Embryonic facial prominence (tissue), 1 donor: ENCODE measurements at regions not wholly inside any gene's neighbourhood (a gene's known extent, or its start where the extent isn't known, plus 50 kb on each side); places are given as distances from the start of the nearest gene placed in this dataset.

Source experiments
- DNase-seq: peaks from one replicate; pipeline ENCODE4 v3.0.0-alpha.2; 2016; ENCODE audit errors: extremely low spot score

DNA sequence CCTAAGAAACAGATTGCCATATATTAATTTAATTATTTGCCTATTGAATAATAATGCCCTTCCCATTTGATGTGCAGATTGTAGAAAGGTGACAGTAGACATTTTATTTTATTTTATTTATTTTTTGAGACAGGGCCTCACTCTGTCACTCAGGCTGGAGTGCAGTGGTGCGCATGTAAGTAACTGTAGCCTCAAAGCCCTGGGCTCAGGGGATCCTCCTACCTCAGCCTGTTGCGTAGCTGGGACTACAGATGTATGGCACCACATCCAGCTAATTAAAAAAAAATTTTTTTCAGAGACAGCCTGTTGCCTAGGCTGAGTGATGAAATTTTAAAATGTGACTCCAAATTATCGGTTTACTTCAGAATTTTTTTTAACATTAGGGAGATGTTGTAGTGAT lies 1110.0 kb upstream of the EEF2KMT start:
- DNase-seq: no peak

DNA sequence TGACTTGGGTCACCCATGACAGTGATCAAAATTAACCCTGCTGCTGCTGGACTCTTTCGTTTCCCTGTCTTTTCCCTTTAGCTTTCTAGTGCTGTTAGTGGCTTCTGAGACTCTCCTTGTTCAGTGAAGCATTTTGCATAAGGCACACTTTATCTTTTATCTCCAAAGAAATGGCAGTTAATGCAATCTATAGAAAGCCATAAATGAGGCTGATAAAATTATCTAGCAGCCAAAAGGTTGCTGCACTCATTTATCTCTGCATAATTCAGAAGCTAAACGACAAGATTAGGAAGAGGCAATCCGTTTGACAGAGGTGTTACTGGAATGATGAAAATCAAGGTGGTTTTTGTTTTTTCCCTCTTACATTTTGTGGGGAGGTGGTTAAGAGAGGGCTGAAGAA lies 1109.5 kb upstream of the EEF2KMT start:
- DNase-seq: no peak

DNA sequence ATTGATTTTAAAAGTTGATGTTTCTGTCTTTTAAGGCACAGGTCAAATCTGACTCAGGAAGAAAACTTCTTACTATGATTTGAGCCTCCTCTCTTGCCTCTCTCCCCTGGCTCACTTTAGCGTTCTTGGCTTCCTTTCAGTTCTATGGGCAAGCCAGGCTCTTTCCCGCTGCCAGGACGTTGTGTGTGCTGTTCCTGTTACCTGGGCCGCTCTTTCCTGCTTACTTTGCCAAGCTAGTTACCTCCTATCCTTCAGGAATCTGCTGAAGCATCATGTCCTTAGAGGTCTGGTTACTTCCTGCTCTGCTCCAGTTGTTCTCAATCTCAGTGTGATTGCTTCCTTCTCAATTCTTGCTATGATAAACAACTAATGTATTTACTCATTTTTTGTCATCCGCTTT lies 1108.5 kb upstream of the EEF2KMT start:
- no peak for DNase-seq

DNA sequence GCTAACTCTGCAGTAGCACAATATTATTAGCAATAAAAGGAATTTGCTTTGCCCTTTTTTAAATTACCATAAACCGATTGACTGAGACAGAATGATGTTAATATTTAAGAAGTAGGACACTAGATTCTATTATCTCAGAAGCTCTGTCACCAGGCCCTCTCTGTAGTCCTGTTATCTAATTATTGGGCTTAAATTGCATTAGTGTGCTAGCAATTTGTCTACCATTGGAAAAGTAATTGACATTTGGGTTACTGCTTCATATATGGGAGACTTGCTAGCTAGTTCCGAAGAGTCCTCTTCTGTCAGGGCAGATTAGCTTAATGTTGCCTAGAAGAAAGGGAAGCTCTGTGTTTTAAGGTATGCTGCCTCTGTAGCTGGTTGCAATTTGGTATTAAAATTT lies 1107.3 kb upstream of the EEF2KMT start:
- DNase-seq: no peak

DNA sequence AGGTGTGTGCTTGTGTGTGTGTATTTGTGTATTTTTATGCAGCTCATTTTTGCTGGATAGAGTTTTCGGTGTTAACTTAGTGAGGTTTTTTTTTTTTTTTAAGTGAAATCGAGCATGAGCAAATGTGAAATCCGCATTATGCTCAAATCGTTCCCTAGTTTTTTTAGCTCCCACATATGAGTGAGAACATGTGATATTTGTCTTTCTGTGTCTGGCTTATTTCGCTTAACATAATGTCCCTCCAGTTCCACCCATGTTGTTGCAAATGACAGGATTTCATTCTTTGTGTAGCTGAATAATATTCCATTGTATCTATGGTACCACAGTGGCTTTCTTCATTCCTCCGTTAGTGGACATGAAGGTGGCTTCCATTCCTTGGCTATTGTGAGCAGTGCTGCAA lies 1103.3 kb upstream of the EEF2KMT start:
- DNase-seq: no peak

DNA sequence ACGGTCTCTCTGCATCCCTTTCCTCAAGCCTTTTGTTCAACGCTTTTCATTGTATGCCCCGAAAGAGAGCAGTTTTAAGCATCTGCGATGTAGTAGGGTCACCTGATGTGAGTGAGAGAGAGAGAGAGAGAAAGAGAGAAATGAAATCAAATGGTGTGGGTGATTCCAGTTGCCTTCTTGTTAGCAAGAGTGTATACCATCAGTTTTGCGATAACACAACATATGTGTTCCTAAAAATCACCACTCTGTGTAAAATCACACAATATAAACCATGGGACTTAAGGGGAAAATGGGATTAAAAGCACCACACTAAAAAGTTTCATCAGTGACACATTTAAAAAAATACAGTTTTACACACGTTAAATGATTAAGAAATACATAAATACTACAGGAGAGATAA lies 1102.7 kb upstream of the EEF2KMT start:
- no peak for DNase-seq

DNA sequence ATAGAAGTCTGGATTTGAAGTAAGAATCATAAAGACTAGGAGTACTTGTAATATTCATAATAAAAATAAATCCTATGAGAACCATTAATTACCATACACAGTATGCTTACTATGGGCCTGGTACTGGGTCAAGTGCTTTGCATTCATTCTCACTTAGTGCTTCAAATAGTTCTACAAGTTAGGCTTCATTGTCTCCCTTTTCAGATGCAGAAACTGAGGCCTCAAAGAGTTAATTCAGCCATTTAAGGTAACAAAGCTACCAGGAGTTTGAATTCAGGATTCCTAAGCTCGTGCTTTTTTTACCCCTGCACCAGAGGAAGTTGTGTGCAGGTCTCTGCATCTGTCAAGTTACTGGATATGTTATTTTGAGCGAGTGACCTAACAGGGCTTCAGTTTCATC lies 1098.4 kb upstream of the EEF2KMT start:
- DNase-seq: no peak

DNA sequence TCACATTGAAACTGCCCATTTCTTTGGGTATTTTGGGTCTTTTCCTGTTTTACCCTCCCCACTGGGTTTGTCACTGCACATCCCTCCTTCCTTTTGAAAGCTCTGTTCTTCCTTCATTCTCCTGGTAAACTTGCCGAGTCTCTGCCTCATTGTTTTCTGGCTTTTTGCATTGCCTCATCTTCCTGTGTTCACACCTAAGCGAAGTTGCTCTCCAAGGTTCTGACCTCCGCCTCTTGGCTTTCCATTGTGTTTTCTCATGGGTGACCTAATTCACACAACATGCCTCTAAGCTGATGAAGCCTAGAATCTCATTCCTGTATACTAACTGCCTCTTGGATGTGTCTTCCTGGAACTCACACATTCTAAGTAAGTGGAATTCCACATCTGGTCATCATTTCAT lies 1096.1 kb upstream of the EEF2KMT start:
- DNase-seq: no peak

DNA sequence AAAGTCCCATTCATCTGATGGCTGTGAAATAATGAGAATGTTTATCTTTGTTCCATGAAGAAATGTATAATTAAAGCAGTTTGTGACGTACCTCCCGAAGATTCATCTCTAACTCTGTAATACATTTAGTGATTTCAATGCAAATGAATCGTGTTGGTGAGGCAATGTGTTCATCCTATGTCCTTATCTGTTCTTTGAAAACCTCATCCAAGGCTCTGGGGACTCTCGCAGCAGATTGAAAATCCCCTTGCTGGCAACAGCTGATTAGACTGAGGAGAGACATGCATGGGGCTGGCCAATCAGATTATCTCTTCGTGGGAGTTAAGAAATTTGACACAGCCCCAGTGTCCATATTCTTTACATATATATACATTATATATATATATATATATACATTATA lies 1095.4 kb upstream of the EEF2KMT start:
- DNase-seq: no peak

DNA sequence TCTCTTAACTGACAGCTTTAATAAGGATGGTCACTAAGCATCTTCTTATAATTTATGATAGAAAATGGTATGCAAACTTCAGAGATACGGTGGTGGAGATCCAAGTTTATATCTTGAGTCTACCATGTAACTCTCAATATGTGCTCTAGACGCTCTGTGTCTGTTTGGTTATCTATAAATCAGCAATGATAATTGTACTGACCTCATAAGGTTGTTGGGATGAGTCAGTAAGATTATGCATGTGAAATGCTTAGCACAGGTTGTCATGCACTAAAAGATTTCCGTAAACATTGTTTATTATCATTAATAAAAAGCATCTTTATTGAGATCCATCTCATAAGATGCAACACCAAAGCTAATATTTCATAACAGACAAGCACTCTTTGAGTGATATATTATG lies 1094.9 kb upstream of the EEF2KMT start:
- no peak for DNase-seq

DNA sequence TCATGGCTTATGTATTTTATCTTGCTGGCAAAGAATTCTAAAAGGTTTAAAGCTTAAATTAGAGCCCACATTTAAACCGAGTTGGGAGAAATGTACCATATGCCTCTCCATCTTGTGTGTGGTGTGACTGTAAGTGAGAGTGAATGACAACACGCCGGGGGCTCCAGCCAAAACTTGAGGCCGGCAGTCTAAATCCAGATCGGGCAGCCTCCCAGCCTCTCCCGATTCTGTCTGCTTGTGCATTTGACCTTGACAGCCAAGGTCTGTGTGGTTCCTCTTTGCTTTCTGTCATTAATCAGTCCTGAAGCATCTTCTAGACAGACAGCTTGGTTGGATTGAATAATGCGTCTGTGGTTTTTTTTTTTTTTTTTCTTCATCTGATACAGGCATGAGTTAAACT lies 1093.2 kb upstream of the EEF2KMT start:
- no peak for DNase-seq

DNA sequence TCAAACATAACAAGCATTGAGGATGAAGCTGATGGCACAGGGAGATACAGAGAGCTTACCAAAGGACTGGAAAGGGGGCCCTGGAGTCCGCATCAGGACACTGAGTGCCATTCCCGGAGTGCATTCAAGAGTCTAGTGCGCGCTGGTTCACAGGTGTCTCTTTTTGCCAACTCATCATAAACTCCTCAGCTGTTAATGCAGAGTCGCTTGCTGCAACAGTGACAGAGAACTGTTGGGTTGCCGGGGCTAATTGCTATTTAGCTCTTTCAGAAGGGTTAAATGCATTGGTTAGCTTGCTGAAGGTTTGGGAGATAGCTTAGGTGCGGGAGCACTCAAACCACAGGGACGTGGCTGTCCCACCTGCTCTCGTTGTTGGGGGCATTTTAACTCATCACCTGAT lies 1091.6 kb upstream of the EEF2KMT start:
- DNase-seq: no peak

DNA sequence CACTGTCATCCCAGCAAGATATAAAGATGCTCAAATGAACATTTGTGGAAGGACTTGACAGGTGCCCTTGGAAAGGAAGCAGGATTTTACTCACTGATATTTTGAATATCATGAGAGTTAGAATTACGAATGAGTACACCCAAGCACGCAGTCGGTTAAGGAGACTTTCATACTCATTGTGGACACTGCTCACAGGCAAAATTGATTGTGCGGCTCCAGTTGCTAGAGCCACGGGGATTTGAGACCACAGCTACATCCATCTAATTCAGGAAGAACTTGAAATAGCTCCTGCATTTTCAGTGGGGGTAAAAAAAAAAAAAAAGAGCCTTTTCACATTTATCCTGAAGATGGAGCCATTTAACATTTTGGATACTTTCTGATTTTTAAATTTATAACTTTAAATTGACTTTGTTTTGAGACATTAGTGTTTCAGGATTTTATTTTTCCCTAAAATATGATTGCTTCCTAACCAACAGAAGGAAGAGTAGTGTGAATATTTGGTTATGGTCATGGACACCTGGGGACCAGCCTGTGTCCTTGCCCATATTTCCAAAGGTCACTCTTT lies 1080.1 kb upstream of the EEF2KMT start:
- DNase-seq: no peak

DNA sequence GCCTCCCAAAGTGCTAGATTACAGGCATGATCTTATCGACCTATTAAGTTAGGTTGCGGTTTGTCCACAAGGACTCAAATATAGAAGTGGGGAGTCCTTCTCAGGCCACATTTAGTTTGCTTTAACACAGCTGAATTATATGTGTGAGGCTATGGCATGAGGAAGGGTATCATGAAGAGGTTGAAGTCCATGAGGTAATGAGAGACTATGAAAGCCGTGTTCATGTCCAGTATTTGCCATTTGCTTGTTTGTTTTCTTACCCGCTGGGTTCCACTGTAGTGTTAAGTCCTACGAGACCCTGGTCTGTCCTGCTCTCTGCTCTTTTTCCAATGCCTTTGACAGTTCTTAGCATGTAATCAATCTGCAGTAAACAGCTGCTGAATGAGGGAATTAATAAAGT lies 1072.4 kb upstream of the EEF2KMT start:
- DNase-seq: no peak

DNA sequence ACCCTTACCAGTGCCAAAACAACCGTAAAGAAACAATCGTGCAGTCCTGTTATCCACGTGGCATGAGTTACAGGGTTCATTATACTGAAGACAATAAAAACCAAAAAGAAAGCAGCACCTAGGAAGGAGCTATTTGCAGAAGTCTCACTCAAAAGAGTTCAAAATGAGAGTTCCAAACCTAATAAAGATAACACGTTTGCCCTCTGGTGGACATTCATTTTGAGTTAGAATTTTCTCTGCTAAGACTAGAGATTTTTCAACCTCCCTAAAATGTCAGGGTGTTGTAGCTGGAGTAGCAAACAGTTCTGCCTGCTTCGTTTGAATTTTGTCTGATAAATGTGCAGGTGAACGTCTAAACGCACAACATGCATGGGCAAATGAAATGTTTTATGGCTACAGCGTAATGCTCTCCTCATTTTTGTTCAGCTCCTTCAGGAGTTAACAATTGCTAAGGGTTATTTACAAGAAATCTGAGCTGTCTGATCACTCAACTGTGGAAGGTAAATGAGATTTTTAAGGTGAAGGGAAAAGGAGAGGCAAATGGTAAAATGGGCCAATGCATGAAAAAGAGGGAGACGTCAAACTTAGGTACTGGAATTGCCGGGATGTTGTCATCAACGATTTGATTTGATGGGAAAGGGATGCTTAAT lies 1067.9 kb upstream of the EEF2KMT start:
- DNase-seq: no peak

DNA sequence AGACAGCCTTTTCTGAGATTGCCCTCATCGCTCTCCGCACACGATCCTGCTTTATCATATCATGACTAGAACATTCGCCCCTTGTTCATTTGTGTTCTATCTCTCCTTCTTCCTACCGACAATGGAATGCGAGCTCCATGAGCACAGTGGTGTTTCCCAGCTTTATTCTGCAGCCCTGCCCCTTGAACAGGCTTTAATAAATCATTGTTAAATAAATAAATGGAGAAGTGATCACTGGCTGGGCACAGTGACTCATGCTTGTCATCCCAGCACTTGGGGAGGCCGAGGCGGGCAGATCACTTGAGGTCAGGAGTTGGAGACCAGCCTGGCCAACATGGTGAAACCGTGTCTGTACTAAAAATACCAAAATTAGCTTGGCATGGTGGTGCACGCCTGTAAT lies 1063.3 kb upstream of the EEF2KMT start:
- DNase-seq: no peak

DNA sequence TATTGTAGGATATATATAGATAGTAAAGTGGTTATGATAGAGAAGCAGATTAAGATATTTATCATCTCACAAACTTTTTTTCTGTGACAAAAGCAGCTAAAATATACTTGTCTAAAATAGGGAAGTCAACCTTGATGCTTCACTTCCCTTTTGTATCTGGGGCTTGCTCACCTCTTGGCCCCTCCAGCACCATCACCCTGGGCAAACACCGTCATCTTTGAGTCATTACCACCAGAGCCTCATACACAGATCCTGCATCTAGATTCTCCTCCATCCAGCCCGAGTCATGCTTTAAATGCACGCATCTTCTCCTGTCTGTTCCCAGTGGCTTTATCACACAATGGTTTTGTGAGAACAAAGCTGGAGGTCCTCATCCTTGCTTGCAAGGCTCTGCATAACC lies 1062.7 kb upstream of the EEF2KMT start:
- no peak for DNase-seq

DNA sequence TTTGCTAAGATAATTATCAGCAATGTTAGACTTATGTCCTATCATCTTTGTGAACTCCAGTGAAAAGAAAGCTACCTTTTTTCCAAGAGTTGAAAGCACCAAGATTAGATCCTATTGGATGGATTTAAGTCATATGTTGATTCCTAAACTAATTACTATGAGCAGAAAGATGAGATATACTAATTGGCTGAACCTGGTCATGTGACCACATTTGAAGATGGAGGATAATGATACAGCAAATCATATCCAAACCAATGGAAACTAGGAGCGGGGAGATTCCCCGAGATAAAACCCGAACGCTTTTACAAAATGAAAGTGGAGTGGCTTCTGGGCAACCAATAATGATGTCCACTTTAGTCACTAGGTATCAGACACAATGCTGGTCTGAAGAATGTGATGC lies 1060.2 kb upstream of the EEF2KMT start:
- DNase-seq: no peak

DNA sequence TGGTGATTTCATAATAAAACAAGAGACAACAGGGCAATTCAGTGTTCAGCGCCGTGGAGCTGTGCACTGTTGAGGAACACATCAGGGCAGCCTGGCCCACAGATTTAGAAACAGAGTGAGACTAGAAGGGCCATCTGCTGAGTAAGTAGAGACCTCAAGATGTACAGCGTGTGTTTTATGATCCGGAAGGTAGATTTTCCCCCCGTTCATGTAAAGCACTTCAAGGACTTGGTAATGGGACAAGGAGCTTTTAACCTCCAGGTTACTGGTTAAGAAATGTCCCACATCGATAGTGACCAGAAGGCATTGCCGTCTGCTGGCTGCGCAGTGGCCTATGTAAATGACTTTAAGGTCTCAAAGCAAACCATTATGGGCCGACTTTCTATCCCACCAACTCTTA lies 1057.7 kb upstream of the EEF2KMT start:
- no peak for DNase-seq

DNA sequence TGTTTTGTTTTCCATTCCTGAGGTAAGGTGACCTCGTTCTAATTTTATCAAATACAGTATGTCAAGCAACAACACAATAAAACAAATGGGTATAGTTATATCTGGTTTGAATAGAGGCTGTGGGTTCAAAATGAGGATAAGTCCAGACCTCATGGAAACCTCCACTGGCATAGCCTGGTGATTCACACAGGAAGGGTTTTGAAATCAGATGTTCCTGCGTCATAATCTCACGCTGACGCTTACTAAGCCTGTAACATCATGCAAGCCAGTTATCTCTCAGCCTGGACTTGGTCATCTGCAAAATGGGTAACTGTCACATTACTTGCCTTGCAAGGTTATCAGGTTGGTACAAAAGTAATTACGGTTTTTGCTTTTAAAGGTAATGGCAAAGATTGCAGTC lies 1056.3 kb upstream of the EEF2KMT start:
- DNase-seq: no peak

DNA sequence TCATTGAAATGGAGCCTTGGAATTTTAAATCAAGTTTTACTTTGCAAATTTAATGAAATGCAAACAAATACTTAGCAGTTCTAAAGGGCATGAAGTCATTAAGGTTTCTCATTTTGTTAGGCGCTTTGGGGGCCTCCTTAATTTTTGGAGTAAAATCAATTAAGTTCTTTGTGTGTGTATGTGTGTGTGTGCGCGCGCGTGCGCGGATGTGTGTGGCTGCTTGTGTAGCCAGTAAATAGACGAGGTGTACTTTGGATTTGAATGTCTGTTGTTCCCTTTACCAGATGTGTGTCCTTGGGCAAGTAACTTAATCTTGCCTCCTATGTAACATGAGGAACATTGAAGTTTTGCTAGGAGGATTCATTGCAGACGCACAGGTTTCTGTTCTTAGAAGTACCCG lies 1051.4 kb upstream of the EEF2KMT start:
- DNase-seq: no peak

DNA sequence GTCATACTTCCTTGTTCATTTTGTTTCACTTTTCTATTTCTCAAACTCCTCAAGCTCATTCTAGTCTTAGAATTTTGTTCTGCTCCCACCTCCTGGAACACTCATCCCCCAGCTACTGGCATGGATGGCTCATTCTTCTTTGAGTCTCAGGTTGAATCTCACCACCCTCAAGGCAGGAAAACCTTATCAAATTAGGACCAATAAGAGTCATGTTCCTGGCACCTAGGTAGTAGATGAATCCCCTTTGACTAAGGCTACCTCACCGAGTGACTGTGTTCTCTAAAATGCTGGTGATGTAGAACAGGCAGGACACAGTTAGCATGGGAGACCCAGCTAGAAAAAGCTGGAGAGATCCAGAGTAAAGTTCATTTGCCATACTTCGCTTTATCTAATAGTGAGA lies 1050.8 kb upstream of the EEF2KMT start:
- no peak for DNase-seq

DNA sequence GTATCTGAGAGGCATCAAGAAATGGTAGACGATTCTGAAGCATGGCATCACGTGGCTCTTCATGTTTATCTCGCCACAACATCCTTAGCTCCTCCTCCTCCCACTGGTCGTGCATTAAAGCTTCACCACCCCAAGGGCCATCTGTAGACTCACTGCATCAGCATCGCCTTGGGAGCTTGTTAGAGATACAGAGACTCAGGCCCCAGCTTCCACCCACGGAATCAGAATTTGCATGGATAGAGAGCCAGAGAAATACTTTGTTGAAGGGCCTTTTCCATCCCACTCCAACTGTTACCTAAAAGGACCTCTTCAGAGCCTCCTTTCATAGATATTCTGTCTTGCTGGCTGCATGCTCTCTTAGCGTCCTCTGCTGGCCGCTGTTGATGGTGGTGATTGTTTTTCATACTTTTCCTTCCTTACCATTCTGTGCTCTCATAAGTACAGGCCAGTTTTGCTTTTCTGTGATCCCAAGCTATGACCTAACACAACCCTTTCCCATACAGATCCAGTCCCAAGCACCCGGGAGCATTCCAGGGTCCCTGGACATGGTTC lies 1049.4 kb upstream of the EEF2KMT start:
- no peak for DNase-seq

DNA sequence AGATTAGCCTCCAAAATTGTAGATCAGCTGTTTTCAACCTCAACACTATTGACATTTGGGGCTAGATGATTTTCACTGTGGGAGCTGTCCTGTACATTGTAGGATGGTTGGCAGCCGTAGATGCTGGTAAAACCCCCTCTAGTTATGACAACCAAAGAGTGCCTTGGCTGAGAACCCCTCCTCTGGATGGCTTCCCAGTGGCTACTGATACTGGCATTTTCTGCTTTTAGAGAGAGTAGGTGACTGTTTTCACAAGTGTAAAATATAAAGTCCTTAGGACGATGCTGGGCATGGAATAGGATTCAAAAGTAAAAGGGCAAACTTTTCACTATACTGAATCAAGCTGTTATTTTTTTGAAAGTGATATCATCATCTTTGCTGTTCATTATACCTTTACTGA lies 1048.8 kb upstream of the EEF2KMT start:
- no peak for DNase-seq
